GM06990 (cell line): ENCODE measurements at regions not wholly inside any gene's neighbourhood (a gene's known extent, or its start where the extent isn't known, plus 50 kb on each side); places are given as distances from the start of the nearest gene placed in this dataset.

ENCODE experiments used
- DNase-seq: peaks from one replicate; pipeline ENCODE4 v3.0.0-alpha.2; 2011; ENCODE audit not compliant: insufficient read length; ENCODE audit errors: extremely low read depth
- H3K27me3 ChIP-seq: replicated peaks from 2 replicates; pipeline ENCODE4 v1.6.0; 2011; ENCODE audit warnings: low read length; ENCODE audit not compliant: control insufficient read depth, insufficient read depth
- H3K36me3 ChIP-seq: 2 replicates; pipeline ENCODE4 v1.5.1; 2011; ENCODE audit warnings: low read length; ENCODE audit not compliant: control insufficient read depth, insufficient read depth
- H3K4me3 ChIP-seq: replicated peaks from 2 replicates; pipeline ENCODE4 v1.5.1; 2011; ENCODE audit warnings: low read depth, mild to moderate bottlenecking, control low read depth, low read length
- CTCF ChIP-seq: IDR thresholded peaks from 2 replicates; pipeline ENCODE4 v1.5.1; 2011; ENCODE audit warnings: low read length, control low read depth, mild to moderate bottlenecking, inconsistent platforms; ENCODE audit not compliant: insufficient read depth, poor library complexity, severe bottlenecking

- Histone ChIP-seq H3K36me3 (no peaks in the 10 kb centered on the region), H3K27me3 (no peaks in the 10 kb centered on the region), H3K4me3 (no peak overlapping the region)
- DNase-seq, result no peak
- TF ChIP-seq CTCF, result no peak
Measured at GRCh38 chr4:170323623-170324022, 233.9 kb upstream of the AADAT start.

GRCh38 chr4:170307182-170307581 lies 217.4 kb upstream of the AADAT start:
- H3K36me3 ChIP-seq, result no peaks in the 10 kb centered on the region
- no peak for TF ChIP-seq CTCF
- no peaks in the 10 kb centered on the region for H3K27me3 ChIP-seq

GRCh38 chr4:170306208-170306607 lies 216.5 kb upstream of the AADAT start:
- TF ChIP-seq CTCF, result no peak
- H3K27me3 ChIP-seq, result no peaks in the 10 kb centered on the region
- no peak for DNase-seq

More at GRCh38 chr4:170307182-170307581, 217.4 kb upstream of the AADAT start:
- no peak overlapping the region for H3K4me3 ChIP-seq
- no peak for DNase-seq

GRCh38 chr4:170305627-170306026 lies 215.9 kb upstream of the AADAT start:
- DNase-seq, result no peak
- Histone ChIP-seq H3K4me3 (no peak overlapping the region), H3K27me3 (no peaks in the 10 kb centered on the region), H3K36me3 (no peaks in the 10 kb centered on the region)
- no peak for TF ChIP-seq CTCF

More at GRCh38 chr4:170306208-170306607, 216.5 kb upstream of the AADAT start:
- no peak overlapping the region for H3K4me3 ChIP-seq
- no peaks in the 10 kb centered on the region for H3K36me3 ChIP-seq

GRCh38 chr4:170281027-170281426 lies 191.3 kb upstream of the AADAT start:
- TF ChIP-seq CTCF, result no peak
- no peak for DNase-seq
- Histone ChIP-seq H3K4me3 (no peak overlapping the region), H3K36me3 (no peaks in the 10 kb centered on the region), H3K27me3 (no peaks in the 10 kb centered on the region)

GRCh38 chr4:170278460-170278859 lies 188.7 kb upstream of the AADAT start:
- Histone ChIP-seq H3K36me3 (no peaks in the 10 kb centered on the region), H3K27me3 (no peaks in the 10 kb centered on the region), H3K4me3 (no peak overlapping the region)
- TF ChIP-seq CTCF, result no peak
- DNase-seq, result no peak
